ENCODE measurements at regions not wholly inside any gene's neighbourhood (a gene's known extent, or its start where the extent isn't known, plus 50 kb on each side); places are given as distances from the start of the nearest gene placed in this dataset.

GRCh38 chr10:4008676-4009382, 223.8 kb upstream of the KLF6 start:
- H3K36me3 ChIP-seq (ENCODE audit: low read depth, missing control alignments), result no peaks in the 10 kb centered on the region
- TF ChIP-seq, protein P1, sequence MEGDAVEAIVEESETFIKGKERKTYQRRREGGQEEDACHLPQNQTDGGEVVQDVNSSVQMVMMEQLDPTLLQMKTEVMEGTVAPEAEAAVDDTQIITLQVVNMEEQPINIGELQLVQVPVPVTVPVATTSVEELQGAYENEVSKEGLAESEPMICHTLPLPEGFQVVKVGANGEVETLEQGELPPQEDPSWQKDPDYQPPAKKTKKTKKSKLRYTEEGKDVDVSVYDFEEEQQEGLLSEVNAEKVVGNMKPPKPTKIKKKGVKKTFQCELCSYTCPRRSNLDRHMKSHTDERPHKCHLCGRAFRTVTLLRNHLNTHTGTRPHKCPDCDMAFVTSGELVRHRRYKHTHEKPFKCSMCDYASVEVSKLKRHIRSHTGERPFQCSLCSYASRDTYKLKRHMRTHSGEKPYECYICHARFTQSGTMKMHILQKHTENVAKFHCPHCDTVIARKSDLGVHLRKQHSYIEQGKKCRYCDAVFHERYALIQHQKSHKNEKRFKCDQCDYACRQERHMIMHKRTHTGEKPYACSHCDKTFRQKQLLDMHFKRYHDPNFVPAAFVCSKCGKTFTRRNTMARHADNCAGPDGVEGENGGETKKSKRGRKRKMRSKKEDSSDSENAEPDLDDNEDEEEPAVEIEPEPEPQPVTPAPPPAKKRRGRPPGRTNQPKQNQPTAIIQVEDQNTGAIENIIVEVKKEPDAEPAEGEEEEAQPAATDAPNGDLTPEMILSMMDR (IDR thresholded peaks at IDR 0.05), result no peak
- TF ChIP-seq POLR2A (IDR thresholded peaks at IDR 0.05), result no peak
- H3K4me3 ChIP-seq, result no peak overlapping the region
- DNase-seq, result no peak
- no peaks in the 10 kb centered on the region for H3K4me1 ChIP-seq
- H3K9me3 ChIP-seq, result no peaks in the 10 kb centered on the region
- H3K27ac ChIP-seq, result no peak overlapping the region
- WGBS, 2 donors, result 91% methylated on average over 7 of the region's 7 CpGs
- intact Hi-C loops (cut with DNase I; ENCODE audit: low total_unique reads), result no loop called here
- no peaks in the 10 kb centered on the region for H3K27me3 ChIP-seq

DNA sequence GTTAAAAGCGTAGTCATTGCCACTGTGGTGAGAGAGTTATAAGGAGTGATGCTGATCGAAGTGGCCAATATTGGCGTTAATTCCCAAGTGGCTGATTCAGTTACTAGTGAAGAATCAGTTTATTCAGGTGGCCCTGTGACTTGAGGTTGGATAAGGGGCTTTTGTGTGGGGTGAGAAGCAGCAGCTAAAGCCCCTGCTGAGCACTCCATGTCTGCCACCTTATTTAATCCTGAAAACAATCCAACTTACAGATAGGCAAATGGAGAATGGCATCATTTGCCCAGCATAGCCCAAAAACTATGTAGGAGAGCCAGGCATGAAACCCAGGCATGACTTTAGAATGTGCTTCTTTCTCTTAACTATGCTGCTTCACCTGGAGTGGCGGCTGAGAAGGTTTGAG, 222.8 kb upstream of the KLF6 start:
- TF ChIP-seq POLR2A (IDR thresholded peaks at IDR 0.05), result no peak
- TF ChIP-seq, protein P1 (IDR thresholded peaks at IDR 0.05), result no peak
- H3K9me3 ChIP-seq, result no peaks in the 10 kb centered on the region
- H3K27me3 ChIP-seq, result no peaks in the 10 kb centered on the region
- WGBS, 2 donors, result 72 to 83% methylated on average over 4 of the region's 4 CpGs
- H3K4me3 ChIP-seq, result no peak overlapping the region
- no peak overlapping the region for H3K27ac ChIP-seq
- DNase-seq, result no peak
- no peaks in the 10 kb centered on the region for H3K36me3 ChIP-seq (ENCODE audit: low read depth, missing control alignments)
- H3K4me1 ChIP-seq, result no peaks in the 10 kb centered on the region
- intact Hi-C loops (cut with DNase I; ENCODE audit: low total_unique reads), result no loop called here

- WGBS, 2 donors, result 91 to 93% methylated on average over 7 of the region's 7 CpGs
- H3K4me1 ChIP-seq, result no peaks in the 10 kb centered on the region
- no peaks in the 10 kb centered on the region for H3K9me3 ChIP-seq
- no peaks in the 10 kb centered on the region for H3K27me3 ChIP-seq
- H3K36me3 ChIP-seq (ENCODE audit: low read depth, missing control alignments), result no peaks in the 10 kb centered on the region
- no peak overlapping the region for H3K4me3 ChIP-seq
- no peak overlapping the region for H3K27ac ChIP-seq
- intact Hi-C loops (cut with DNase I; ENCODE audit: low total_unique reads), result no loop called here
- DNase-seq, result no peak
- no peak for TF ChIP-seq POLR2A (IDR thresholded peaks at IDR 0.05)
- TF ChIP-seq, protein P1 (IDR thresholded peaks at IDR 0.05), result no peak
Observed at GRCh38 chr10:4006858-4007257, 221.8 kb upstream of the KLF6 start.

DNA sequence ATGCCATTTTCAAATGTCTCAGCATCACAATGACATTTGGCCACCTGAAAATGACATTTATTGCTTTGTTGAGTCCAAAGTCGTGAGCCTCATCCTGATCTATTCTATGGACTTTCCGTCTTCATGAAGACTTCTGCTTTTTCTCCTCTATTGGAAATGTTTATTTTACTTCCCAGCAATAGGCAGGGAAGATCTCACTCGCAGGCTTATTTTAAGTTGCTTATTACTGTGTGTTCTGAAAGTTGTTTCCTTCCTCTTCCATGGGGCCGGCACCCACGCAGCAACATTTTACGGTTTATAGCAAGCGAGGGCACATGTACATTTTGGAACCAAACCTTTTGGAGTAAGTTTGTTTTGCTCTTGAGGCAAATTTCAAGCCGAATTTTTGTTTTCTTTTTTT, 221.0 kb upstream of the KLF6 start:
- WGBS, 2 donors, result 70 to 80% methylated on average over 8 of the region's 8 CpGs
- Histone ChIP-seq H3K9me3 (no peaks in the 10 kb centered on the region), H3K36me3 (ENCODE audit: low read depth, missing control alignments) (no peaks in the 10 kb centered on the region), H3K27me3 (no peaks in the 10 kb centered on the region), H3K4me1 (no peaks in the 10 kb centered on the region), H3K27ac (peak overlapping the region in 1 of 2 donors; percentile 15), H3K4me3 (no peak overlapping the region)
- TF ChIP-seq POLR2A (IDR thresholded peaks at IDR 0.05), result no peak
- TF ChIP-seq, protein P1 (IDR thresholded peaks at IDR 0.05), result no peak
- DNase-seq, result peak; percentile 22
- intact Hi-C loops (cut with DNase I; ENCODE audit: low total_unique reads), result no loop called here

DNA sequence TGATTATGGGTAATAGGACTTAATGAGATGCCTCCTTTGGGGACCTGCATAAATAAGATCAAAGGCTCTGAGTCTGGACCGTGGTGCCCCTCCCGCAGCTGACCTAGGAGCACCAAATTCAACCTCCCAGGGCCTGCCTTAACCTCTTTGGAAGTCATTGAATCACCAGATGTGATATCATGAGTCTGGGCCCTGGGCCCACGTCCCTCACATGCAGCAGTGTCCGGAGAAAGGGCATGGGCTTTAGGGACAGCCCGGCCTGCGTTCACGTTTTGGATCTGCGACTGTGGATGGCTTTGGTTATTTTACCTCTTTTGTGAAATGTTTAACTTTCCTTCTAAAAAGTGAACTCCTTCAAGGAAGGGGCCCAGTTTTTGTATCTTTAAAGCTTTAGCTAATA, 220.0 kb upstream of the KLF6 start:
- no peak overlapping the region for H3K4me3 ChIP-seq
- H3K27ac ChIP-seq, result no peak overlapping the region
- TF ChIP-seq, protein P1 (IDR thresholded peaks at IDR 0.05), result no peak
- TF ChIP-seq POLR2A (IDR thresholded peaks at IDR 0.05), result no peak
- WGBS, 2 donors, result 62 to 88% methylated on average over 6 to 8 of the region's 8 CpGs
- no peaks in the 10 kb centered on the region for H3K4me1 ChIP-seq
- intact Hi-C loops (cut with DNase I; ENCODE audit: low total_unique reads), result no loop called here
- H3K9me3 ChIP-seq, result no peaks in the 10 kb centered on the region
- H3K36me3 ChIP-seq (ENCODE audit: low read depth, missing control alignments), result no peaks in the 10 kb centered on the region
- H3K27me3 ChIP-seq, result no peaks in the 10 kb centered on the region
- DNase-seq, result no peak

Data from testis (tissue), 2 donors.